HG03095 (cell line): ENCODE measurements at regions not wholly inside any gene's neighbourhood (a gene's known extent, or its start where the extent isn't known, plus 50 kb on each side); places are given as distances from the start of the nearest gene placed in this dataset.
"Not testable (repeated sequence)": the region's sequence is repeated elsewhere in the genome, so short reads cannot be mapped to it uniquely, and the experiment has no call there.

Source experiments
- ATAC-seq: cut with Tn5 transposase; IDR thresholded peaks from one replicate; pipeline ENCODE4 v1.9.1; 2021; ENCODE audit warnings: moderate library complexity; ENCODE audit not compliant: unreplicated experiment

DNA sequence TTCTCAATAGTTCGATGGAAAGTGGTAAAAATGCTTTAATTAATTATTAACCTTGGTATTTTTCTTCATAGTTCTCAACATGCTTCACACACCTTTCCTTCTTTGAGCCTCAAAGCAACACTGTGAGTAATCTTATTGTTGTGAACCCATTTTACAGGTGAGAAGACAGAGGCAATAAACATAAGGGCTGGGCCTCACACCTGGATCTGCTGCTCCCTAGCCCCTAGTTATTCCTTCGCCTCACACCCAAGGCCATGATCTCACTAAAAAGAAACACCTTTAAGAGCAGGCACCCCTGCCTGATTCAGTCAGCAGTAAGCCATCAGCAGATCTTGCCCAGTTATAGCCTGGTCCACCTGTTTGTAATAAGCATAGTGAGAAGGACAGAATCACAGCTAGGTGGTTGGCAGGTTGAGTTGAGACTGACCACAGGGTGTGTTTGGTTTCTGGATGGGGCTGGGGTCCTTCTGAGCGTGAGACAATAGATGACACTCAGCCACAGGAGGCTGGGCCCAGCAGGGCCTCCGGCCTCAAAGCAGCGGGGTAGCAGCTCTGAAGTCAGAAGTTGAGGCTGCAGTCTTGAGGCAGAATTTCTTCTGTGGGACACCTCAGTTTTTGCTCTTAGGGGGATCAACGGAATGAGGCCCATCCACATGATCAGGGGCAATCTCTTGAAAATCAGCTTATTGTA is 203.9 kb downstream of the RHOU start:
- no peak for ATAC-seq

DNA sequence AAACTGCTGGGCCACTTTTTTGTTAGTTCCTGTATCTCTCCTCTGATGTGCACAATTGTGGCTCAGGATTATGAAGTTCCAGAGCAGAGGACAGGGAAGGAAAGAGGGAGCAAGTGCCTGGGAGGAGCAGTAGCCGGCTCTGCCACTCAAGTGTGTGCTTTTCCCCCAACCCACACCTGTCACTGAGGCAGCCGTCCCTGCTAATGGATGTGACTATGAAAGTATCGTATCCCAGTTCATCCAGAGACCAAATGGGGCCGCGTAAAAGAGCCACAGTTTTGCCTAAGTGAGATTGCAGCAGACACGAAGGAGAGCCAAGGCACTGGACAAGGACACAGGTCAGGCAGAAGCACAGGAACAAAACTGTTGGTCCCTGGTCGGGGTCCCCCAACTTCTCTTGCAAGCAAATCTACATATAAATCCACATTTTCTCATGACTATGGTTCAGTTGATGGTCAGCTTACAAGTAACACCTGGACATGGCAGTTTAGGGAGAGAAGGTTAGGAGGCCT is 204.7 kb downstream of the RHOU start:
- no peak for ATAC-seq

DNA sequence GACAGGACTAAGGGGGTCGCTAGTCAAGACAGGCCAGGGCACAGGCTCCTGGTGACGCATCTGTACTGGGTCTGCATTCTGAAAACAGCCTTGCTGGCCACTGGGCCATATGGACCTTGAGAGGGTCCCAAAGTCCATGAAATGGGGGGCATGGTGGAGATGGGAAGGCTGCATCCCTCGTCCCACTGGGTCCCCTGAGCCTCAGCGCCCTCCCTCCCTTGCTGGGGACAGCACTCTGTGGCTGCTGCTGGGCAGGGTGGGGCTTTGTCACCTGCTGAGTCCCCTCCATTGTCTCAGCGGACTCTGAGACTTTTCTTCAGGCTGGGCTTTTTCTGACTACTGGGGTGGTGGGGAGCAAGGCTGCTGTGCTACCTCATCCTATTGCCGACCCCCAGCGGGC is 205.2 kb downstream of the RHOU start:
- ATAC-seq, result no peak

DNA sequence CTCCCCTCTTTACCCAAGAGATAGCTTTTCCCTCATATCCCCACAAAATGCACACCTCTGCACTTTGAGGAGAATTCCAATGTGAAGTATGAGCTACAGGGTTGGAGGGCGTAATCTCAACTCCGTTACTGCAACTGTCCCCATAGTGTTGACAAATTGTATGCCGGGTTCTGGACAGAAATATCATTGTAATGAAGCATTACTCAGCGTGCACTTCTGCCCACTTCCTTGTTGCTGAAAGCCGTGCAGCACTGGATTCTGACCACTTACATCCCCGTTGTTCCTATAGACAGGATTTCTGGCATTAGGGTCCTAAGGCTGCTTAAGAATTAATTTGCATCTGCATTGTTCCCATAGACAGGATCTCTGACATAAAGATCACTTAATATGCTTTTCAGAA is 205.6 kb downstream of the RHOU start:
- ATAC-seq, result no peak

DNA sequence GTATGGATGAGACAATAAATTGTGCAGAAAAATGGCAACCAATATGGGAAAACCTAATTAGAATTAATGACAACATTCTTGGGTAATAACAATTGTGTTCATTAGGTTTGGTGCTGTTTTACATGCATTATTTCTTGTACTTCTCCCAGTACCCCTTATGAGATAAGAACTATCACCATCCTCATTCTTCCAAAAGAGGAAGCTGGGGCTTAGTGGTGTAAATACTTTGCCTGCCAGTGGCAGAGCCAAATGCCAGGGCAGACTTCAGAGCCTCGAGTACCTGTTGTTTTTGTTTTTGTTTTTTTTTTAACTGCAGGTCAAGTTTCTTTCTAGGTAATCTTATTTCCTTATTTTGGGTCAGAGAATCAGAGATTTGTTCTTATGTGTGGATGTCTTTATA is 206.4 kb downstream of the RHOU start:
- no peak for ATAC-seq

DNA sequence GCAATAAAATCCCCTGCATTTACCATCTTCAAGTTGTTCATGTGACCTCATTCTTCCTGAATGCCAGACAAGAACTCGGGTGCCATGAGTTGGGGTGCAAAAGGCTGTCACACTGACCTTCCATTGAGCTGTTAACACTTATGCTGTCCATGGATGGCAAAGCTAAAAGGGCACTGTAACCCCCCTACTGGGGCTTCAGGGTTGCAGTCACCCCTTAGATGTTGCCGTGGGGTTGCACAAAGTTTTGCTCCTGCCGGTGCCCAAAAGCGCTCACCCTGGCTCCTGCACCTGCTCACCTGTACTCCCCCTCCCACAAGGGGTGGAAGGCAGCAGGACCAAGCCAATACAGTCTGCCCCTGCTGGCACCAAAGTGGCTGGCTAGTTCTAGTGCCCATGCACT is 208.2 kb downstream of the RHOU start:
- no peak for ATAC-seq

DNA sequence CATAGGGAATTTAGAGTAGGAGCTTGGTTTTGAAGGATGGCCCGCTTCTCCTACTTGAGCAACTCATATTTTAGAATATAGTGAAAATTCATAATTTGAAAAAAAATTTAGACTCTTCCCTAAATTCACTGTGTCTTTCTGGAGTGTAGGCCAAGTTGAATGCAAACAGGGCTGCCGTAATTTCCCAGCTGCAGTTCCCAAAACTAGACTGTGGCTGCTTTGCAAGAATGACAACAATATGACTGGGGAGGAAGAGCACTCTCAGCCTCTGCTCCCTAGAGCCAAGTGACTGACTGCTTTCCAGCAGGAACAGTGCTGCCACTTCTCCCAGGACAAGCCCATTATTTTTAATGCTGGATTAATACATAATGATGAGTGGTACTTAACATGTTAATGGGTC is 209.0 kb downstream of the RHOU start:
- no peak for ATAC-seq

DNA sequence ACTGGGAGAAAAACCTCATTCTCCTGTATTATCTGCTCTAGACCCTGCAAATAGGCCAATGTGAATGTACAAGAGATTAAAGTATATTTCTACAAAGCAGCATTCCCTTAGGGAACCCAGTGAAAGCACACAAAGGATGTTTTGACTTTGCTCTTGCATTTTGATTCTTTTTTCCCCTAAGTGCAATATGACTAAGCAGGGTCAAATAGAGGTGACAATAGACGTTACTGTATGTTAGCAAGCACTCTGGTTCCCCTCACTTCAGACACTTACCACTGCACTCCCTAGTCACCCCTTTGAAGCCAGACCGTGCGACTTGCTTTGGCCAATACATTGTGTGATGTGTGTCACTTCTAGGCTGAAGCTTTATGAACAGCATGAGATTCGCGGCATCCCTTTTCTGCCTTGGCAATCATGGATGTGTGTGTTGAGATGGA is 209.7 kb downstream of the RHOU start:
- no peak for ATAC-seq

DNA sequence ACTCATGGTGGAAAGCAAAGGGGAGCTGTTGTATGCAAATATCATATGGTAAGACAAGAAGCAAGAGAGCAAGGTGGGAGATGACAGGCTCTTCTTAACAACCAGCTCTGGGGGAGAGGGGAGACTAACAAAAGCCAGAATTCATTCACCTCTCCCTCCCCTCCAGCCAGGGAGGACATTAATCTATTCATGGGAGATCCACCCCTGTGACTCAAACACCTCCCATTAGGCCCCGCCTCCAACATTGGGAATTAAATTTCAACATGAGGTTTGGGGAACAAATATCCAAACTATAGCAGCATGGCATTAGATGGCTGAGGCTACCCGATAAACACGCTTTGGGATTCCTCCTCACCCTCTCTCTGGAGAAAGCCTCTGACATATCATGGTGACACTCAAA is 210.6 kb downstream of the RHOU start:
- ATAC-seq, result no peak

DNA sequence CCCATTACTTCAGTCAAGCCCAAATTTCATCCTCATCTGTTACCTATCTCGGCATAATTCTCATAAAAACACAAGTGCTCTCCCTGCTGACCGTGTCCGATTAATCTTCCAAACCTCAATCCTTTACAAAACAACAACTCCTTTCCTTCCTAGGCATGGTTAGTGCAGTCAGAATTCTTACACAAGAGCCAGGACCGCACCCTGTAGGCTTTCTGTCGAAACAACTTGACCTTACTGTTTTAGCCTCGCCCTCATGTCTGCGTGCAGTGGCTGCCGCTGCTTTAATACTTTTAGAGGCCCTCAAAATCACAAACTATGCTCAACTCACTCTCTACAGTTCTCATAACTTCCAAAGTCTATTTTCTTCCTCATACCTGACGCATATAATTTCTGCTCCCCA is 214.3 kb downstream of the RHOU start:
- not testable (repeated sequence) for ATAC-seq

DNA sequence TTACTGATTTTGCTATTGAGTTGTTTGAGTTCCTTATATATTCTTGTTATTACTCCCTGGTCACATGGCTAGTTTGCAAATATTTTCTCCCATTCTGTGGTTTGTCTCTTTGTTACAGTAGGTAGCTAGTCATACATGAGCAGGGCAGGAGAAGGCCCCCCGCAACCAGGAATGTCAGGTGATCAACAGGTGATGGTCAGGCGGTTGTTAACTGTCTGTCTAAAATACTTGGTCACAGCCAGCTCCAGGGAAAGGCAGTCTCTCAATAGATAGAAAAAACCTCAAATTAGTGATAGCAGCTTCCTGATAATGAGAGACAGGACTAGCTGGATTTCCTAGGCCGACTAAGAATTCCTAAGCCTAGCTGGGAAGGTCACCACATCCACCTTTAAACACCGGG is 217.9 kb downstream of the RHOU start:
- ATAC-seq, result no peak

DNA sequence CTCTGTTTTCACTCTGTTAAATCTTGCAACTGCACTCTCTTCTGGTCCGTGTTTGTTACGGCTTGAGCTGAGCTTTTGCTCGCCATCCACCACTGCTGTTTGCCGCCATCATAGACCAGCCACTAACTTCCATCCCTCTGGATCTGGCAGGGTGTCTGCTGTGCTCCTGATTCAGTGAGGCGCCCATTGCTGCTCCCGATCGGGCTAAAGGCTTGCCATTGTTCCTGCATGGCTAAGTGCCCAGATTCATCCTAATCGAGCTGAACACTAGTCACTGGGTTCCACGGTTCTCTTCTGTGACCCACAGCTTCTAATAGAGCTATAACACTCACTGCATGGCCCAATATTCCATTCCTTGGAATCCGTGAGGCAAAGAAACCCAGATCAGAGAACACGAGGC is 218.5 kb downstream of the RHOU start:
- not testable (repeated sequence) for ATAC-seq

DNA sequence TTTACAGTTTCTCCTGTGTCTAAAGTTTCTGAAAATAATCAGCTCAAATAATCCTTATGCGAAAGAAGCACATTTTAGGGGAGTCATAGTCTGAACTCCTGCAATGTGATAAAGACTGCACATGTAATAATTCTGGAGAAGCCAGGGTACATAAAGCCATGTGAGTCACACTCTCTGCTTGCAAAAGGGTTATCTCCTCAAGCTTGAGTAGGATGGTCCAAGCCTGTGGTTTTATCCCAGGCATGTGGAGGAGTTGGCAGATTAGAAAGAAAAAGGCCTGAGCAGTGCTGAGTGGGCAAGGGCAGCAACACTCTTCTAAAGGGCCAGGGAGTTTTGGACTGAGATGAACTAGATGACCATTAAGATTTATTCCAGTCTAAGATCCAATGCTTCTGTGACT is 220.4 kb downstream of the RHOU start:
- no peak for ATAC-seq

DNA sequence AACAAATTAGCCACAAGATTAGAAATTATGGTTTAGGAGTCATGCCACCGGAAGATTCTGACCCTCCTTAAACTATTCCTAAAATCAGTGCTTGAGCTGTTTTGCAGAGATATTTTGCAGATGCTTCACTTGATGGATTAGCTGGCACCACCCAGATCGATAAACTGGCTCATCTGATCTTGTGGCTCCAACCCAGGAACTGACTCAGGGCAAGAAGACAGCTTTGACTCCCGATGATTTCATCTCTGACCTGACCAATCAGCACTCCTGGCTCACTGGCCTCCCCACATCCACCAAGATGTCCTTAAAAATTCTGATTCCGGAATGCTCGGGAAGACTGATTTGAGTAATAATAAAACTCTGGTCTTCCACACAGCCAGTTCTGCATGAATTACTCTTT is 221.6 kb downstream of the RHOU start:
- no peak for ATAC-seq

DNA sequence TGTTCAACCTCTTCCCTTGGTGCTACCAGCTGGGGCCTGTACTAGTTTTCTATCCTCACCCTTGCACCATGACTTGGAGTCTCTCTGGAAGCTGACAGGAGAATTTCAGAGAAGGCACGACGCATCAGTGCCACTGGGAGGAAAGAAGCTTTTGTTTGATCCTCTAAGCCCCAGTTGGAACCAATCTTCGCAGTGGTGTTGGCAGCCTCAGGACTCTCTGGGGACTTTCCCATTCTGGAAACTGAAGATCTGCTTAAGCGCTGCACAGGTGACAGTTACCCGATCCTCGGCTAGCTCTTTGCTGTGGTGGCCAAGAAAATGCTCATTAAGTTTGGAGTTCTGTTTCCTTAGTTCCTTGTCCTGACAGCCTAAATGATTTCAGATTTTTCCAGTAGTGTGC is 222.3 kb downstream of the RHOU start:
- no peak for ATAC-seq

DNA sequence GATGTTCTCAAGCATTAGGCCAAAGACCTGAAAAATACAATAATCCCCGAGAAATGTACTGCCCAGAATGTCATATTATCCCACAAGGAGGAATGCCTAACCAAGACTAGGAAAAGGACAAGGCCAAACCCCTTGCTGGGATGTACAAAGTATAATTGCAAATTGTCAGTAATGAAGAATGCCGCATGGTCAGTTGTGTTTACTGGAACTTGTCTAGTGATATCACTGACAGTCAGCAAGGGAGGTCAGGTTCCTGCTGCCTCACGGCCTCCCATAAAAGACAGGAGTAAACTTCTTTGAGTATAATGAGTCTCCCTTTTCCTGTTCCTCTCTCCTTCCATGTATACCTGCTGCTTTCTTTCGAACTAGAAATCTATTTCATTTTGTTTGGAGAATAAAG is 222.8 kb downstream of the RHOU start:
- no peak for ATAC-seq

DNA sequence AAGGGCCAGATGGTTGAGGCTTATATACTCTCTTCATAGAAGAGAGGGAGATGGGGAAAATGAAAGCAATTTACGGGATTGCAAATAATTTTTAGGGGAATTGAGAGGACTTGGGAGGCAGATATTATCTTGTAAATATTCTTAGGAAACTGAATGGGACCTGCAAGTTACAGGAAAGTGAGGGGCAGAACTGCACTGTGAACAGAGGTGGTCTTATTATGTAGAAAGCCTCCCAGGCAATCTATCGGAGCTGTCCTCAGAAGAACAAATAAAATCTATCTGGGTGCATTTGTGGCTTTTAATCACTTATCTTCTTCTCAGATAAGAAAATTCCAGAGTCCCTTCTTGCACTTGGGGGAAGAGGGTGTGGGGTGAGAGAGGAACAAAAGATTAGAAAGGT is 223.5 kb downstream of the RHOU start:
- ATAC-seq, result no peak

DNA sequence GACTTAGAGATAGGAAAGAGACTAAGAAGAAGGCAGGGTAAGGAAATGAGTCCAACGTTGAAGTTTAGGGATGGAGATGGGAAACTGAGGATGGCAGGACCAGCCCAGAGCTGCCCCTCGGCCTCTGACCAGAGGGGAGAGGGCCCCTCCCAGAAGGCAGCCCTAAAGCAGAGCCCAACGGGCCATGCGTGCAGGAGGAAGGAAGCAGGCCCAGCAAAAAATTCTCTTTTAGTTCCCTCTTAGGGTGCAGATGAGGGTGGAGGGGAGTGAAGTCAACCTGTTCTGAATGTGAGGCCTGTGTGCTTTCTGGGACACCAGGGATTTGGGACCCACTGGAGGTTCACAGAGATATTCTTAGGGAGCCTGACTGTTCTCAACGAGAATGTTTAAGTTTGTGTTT is 225.4 kb downstream of the RHOU start:
- no peak for ATAC-seq

DNA sequence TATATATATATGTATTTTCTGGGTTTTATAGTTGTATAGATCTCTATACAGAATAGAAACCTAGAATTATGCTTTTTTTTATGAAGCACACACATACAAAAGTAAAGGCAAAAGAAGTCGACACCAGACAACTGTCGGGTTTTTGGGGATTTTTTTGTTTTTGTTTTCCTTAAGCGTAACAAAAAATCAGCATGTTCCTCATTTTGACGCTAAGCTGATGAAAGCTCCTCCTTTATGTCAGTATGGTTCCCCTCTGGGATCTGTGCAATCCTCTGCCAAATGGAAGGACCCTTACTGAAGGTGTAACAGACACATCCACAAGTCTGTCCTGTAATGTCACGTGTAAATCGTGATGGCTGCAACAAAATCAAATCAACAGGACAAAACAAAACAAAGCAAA is 226.2 kb downstream of the RHOU start:
- ATAC-seq, result no peak

DNA sequence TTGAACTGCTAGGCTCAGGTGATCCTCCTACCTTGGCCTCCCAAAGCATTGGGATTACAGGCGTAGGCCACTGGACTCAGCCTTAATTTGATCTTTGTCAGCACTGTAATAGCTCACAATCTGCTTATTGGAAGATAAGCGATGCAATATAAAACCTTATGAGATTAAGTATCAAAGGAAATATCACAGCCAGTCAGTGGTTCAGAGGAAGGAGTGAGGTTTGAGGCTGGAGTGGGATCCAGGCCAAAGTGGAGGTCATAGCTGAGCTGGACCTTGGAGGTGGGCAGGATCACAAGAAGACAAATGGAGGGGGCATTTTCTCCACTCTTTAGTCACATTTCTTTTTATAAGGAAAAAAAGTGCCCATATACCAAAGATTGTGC is 228.5 kb downstream of the RHOU start:
- no peak for ATAC-seq

DNA sequence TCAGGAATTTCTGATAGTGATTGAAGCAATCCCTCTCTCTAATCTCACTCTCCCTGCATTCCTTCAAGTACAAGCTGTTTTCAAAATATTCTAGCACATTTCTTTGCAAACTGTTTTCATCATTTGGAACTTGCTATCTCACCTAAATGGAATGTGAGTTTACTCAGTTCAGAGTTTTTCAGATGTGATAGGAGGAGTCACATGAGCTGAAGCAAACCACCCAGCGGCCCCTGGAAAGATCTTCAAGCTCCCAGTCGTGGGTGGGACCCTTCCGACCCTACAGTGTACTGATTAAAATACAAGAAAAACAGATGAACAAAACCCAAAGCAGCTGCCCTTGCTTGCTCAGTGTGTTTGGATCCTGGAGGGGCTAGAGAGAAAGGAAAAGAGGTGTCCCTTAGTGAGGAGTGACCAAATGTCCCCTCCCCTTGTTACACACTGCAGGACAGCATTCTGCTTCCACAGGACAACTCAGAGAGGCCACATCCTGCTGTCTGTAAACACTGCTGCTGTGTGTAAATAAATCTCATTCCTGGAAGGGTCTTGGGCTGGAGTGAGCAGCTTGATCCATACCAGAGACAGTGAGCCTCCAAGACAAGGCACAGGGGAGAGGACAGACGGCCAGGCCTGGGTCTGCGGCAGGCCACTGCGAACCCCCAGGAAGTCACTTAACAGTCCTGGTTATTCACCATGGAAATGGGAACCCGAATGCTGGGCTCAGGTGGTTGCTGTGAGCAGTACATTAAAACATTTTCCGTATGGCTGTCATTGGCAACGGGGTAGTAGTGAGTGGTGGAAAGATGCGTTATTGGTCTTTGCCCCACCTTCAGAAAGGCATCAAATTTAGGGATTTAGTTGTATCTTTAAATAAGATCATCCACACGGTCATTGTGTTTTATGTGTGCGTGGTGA is 229.2 kb downstream of the RHOU start:
- no peak for ATAC-seq

DNA sequence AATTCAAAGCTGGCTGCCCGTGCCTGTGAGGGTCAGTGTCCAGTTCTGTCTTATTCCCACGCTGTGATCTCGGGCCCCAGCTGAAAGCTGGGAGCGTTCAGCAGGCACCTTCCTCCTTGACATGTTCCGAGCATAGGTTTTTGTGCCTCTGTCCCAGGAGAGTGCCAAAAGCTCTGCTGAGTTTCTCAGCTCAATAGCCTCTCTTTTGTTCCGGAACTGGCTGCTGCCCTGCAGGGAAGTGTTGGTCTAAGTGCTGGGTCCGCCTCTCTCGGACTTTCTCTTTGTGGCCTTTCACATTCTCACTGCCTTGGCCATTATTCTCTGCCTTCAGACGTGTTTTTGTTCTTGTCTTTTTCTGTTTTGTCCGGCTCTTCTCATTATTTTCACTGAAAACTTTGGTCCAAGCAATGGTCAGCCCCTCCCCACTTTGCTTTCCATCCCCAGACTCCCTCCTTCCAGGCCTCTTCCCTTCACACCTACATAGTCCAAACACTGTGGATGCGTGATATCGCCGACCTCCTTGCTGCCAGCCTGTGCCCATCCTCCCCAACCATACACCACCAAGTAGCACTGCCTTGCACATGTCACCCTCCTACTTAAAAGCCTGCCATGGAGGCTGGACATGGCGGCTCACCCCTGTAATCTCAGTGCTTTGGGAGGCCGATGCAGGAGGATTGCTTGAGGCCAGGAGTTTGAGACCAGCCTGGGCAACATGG is 233.8 kb downstream of the RHOU start:
- ATAC-seq, result no peak
